HEK293T (cell line): ENCODE measurements at regions not wholly inside any gene's neighbourhood (a gene's known extent, or its start where the extent isn't known, plus 50 kb on each side); places are given as distances from the start of the nearest gene placed in this dataset.

Experiments
- ARNT ChIP-seq: fragments of 450-650 bp; IDR thresholded peaks from 2 replicates; pipeline ENCODE4 v1.6.1; 2017; ENCODE audit warnings: mild to moderate bottlenecking
- CTBP1 ChIP-seq: fragments of 450-650 bp; IDR thresholded peaks from 2 replicates; pipeline ENCODE4 v1.6.1; 2016; ENCODE audit warnings: borderline replicate concordance
- ELF4 ChIP-seq: fragments of 450-650 bp; IDR thresholded peaks from 2 replicates; pipeline ENCODE4 v1.6.1; 2017; ENCODE audit warnings: antibody characterized with exemption
- FOXA1 ChIP-seq: fragments of 450-650 bp; IDR thresholded peaks from 2 replicates; pipeline ENCODE4 v1.6.1; 2016; ENCODE audit warnings: mild to moderate bottlenecking
- FOXM1 ChIP-seq: fragments of 450-650 bp; IDR thresholded peaks from 2 replicates; pipeline ENCODE4 v1.6.1; 2017; ENCODE audit warnings: mild to moderate bottlenecking, borderline replicate concordance
- LEF1 ChIP-seq: fragments of 450-650 bp; IDR thresholded peaks from 2 replicates; pipeline ENCODE4 v1.6.1; 2017; ENCODE audit warnings: mild to moderate bottlenecking, borderline replicate concordance
- NFRKB ChIP-seq: fragments of 450-650 bp; IDR thresholded peaks from 2 replicates; pipeline ENCODE4 v1.6.1; 2016; ENCODE audit warnings: mild to moderate bottlenecking, moderate library complexity
- SP1 ChIP-seq: fragments of 450-650 bp; IDR thresholded peaks from 2 replicates; pipeline ENCODE4 v1.6.1; 2017
- ZNF384 ChIP-seq: fragments of 450-650 bp; IDR thresholded peaks from 2 replicates; pipeline ENCODE4 v1.6.1; 2016

DNA sequence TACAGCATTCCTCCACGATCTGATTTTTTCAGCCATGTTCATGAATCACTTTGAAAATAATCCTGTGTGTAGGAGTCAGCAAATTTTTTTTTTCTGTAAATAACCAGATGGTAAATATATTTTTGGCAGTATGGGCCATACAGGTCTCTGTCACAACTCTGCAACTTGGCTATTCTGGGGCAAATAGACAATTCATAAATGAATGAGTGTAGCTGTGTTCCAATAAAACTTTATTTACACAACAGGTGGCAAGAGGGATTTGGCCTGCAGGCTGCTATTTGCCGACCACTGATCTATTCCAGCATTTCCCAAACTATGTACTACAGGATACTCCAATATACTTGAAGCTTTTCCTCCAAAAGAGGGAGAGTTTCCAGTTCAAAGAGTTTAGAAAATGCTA, 78.7 kb upstream of the SVIL start:
- TF ChIP-seq FOXA1 (no peak), FOXM1 (no peak), CTBP1 (no peak), ELF4 (no peak), NFRKB (no peak), LEF1 (no peak), SP1 (no peak), ARNT (no peak), ZNF384 (no peak)
